Activated T-helper 2 cell treated with anti-CD3 and anti-CD28 coated beads, Interferon-gamma antibody, Interleukin-2, Interleukin-4, amounts not matched to agents 10 μg/mL and 5 μg/mL and 100 μg/mL, durations not matched to agents 14 hours and 24 hours and 36 hours (primary cell): ENCODE measurements at regions not wholly inside any gene's neighbourhood (a gene's known extent, or its start where the extent isn't known, plus 50 kb on each side); places are given as distances from the start of the nearest gene placed in this dataset.

Experiments used
- DNase-seq: peaks from one replicate; pipeline ENCODE4 v3.0.0; 2021; ENCODE audit warnings: low spot score
- H3K27ac Mint-ChIP-seq: one replicate; pipeline ENCODE4 v1.8.0; 2021; ENCODE audit warnings: mixed read lengths
- H3K27me3 Mint-ChIP-seq: one replicate; pipeline ENCODE4 v1.8.0; 2021; ENCODE audit warnings: low read depth, mixed read lengths
- H3K36me3 Mint-ChIP-seq: one replicate; pipeline ENCODE4 v1.8.0; 2021; ENCODE audit warnings: low read depth, mixed read lengths
- H3K4me1 Mint-ChIP-seq: one replicate; pipeline ENCODE4 v1.8.0; 2021; ENCODE audit warnings: low read depth, mixed read lengths
- H3K4me3 Mint-ChIP-seq: one replicate; pipeline ENCODE4 v1.8.0; 2021; ENCODE audit warnings: low read depth, mild to moderate bottlenecking, moderate library complexity, mixed read lengths
- H3K9me3 Mint-ChIP-seq: one replicate; pipeline ENCODE4 v1.8.0; 2021; ENCODE audit warnings: mixed read lengths
- intact Hi-C: fragments of 100-400 bp; cut with micrococcal nuclease; formaldehyde crosslinking; loops from one replicate; pipeline ENCODE4 v1.15.1; 2023

DNA sequence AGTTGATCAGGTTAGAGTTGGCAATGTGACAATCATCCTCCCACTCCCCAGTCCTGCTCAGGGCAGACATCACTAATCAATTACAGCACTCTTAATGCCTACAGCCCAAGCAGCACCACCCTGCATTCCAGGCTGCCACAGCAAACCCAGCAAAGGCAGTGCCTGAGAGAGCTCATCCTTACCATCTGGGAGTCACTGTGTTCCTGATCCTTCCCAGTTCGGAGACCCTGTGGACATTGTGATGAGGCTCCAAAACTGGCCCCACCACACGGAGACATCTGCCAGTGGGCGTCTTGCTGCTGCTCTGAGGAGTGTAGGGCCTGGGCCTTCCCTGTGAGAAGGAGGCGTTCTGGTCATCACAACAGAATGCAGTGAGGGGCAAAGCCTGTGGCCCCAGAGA is 216.5 kb upstream of the CST7 start:
- Mint-ChIP-seq H3K4me1 (no peaks in the 10 kb centered on the region), H3K9me3 (no peaks in the 10 kb centered on the region), H3K27ac (no peak overlapping the region), H3K27me3 (no peaks in the 10 kb centered on the region), H3K36me3 (no peaks in the 10 kb centered on the region), H3K4me3 (no peak overlapping the region)
- DNase-seq, result no peak
- intact Hi-C loops, result no loop called here

DNA sequence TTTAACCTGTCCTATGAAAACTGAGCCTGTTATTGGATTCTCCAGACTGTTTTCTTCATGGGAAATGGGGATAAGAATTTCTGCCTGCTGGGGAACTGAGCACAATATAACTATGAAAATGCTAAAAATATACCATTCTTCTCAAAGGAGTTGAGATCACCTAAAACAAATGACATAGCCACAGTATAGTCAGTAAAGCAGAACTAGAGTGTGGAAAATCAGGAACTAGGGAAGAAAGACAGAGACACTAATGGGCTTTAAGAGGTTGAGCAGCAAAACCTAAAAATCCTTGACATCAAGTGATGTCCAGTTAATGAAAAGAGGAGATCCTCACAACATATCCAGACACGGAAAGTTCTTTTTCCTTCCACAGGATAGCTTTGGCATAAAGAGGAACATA is 215.7 kb upstream of the CST7 start:
- Mint-ChIP-seq H3K36me3 (no peaks in the 10 kb centered on the region), H3K9me3 (no peaks in the 10 kb centered on the region), H3K27me3 (no peaks in the 10 kb centered on the region), H3K4me3 (no peak overlapping the region), H3K27ac (no peak overlapping the region), H3K4me1 (no peaks in the 10 kb centered on the region)
- intact Hi-C loops, result no loop called here
- no peak for DNase-seq

DNA sequence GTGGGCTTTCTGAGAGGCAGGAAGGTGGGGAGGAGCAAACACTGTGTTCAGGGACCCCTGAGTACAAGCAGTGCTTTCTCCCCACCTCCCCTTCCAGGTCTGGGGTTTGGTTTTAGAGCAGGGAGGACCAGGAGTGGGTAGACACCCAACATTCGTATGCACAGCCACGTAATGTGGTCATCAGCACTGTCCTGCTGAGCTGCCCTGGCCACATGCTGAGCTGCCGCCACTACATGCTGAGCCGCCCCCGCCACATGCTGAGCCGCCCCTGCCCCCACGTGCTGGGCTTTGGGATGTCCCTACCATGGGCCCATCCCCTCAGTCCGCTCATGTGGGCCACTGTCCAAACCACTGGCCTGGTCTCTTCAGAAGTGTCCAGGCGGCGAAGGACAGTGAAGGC is 214.9 kb upstream of the CST7 start:
- intact Hi-C loops, result no loop called here
- H3K27ac Mint-ChIP-seq, result no peak overlapping the region

DNA sequence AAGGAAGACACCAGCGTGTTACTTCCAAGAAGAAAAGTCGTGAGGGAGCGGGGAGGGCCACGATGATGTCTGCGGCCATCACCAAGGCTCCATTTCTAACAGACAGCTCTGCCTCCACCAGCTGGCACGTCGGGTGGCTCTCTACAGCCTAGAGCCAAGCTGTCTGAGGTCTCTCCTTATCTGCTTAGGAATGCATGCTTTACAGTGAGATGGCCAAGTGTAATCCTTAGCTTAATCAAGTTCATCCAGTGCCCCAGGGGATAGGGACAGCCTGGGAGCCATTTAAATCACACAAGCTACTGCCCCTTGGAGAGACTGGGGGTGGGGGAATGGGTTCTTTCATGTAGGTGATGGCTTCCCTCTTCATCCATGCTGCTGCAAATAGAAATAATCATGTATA is 213.8 kb upstream of the CST7 start:
- Mint-ChIP-seq H3K27ac (no peak overlapping the region), H3K36me3 (no peaks in the 10 kb centered on the region), H3K4me1 (peaks cover 14% of the 10 kb centered on the region), H3K4me3 (no peak overlapping the region), H3K27me3 (no peaks in the 10 kb centered on the region), H3K9me3 (no peaks in the 10 kb centered on the region)
- no peak for DNase-seq
- intact Hi-C loops, result no loop called here

More for the DNA sequence above, 214.9 kb upstream of the CST7 start:
- Mint-ChIP-seq H3K4me3 (no peak overlapping the region), H3K27me3 (no peaks in the 10 kb centered on the region), H3K4me1 (peaks cover 5% of the 10 kb centered on the region), H3K36me3 (no peaks in the 10 kb centered on the region), H3K9me3 (no peaks in the 10 kb centered on the region)
- DNase-seq, result no peak

DNA sequence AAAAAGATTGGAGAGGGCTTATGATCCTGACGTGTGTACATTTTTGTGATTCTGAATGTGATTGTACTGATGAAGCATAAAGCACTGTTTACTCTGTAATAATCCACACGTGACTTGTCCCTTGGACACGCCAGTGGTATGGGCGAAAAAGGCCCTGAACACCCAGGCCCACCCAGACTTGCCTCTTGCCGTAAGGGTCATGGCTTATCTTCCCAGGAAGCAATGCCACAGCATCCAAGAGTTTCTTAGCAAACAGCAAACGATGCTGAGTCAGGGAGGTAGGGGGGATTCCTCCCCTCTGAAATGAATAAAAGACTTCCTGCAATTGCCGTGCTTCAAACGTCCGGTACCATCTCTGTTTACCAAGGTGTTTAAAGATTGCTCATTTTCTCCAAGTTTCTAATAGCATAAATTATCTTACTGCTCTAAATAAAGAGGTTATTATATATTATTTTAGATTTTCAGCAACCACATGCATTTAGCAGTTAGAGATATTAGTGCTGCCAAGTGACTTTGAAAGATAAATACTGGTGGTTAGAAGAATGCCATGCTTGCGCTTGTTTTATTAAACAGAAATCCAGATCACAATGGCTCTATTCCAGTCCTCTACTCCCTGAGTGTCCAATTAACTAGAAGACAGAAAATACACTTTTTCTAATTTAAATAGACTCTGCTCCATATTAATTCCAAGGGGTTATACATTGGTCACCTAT is 212.8 kb upstream of the CST7 start:
- DNase-seq, result no peak
- no peaks in the 10 kb centered on the region for H3K9me3 Mint-ChIP-seq

DNA sequence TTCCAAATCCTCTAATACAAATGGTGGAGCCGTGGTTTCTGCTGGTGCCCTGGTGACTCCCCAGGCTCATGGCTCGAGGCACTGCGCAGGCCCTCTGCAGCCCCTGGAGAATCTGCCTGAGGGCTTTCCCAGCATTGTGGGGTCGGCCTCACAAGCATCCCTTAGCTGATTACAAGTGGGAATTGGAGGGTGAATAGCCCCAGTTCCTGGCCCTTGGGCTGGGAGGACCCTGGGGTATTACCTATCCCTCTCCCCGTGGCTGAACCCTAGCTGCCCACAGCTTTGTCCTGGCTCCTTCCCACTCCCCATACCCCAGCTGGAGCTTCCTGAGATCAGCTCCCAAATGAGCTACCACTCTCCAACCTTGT is 212.2 kb upstream of the CST7 start:
- H3K4me3 Mint-ChIP-seq, result no peak overlapping the region
- DNase-seq, result no peak
- intact Hi-C loops, result no loop called here
- H3K4me1 Mint-ChIP-seq, result peaks cover 20% of the 10 kb centered on the region
- H3K27me3 Mint-ChIP-seq, result no peaks in the 10 kb centered on the region
- H3K36me3 Mint-ChIP-seq, result no peaks in the 10 kb centered on the region
- no peaks in the 10 kb centered on the region for H3K9me3 Mint-ChIP-seq
- no peak overlapping the region for H3K27ac Mint-ChIP-seq

More for the DNA sequence above, 212.8 kb upstream of the CST7 start:
- H3K4me3 Mint-ChIP-seq, result no peak overlapping the region
- H3K36me3 Mint-ChIP-seq, result no peaks in the 10 kb centered on the region
- H3K27me3 Mint-ChIP-seq, result no peaks in the 10 kb centered on the region
- H3K4me1 Mint-ChIP-seq, result peaks cover 20% of the 10 kb centered on the region
- intact Hi-C loops, result no loop called here
- no peak overlapping the region for H3K27ac Mint-ChIP-seq

DNA sequence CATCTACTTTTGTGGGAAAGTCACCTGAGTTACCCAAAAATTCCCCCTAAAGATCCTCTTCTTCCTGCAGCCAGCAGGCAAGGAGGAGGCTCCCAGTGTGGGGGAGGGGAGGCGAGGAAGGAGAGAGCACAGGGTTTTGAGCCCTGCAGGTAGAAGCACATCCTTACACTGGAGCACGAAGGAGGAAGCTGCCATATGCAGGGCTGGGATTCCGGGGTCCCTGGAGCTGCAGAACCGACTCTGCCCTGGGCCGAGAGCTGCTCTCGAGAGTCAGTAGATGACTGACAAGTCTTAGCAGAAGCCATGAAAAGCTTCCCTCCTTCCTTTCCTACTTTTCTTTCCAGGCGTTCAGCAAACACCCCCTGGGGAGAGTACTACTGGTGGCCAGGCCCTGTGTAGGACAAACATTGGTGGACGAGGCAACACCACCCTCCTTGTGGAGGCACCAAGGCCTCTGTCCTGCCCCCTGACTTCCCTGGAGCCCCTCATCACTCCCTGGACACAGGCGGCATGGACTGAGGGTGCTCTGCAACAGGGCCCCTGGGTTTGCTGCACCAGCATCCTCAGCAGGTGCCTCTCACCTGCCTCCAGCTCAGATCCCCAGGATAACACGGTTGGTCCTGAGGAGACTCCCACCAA is 211.7 kb upstream of the CST7 start:
- H3K36me3 Mint-ChIP-seq, result no peaks in the 10 kb centered on the region
- intact Hi-C loops, result no loop called here
- no peak overlapping the region for H3K27ac Mint-ChIP-seq
- H3K27me3 Mint-ChIP-seq, result no peaks in the 10 kb centered on the region
- no peak for DNase-seq
- H3K4me1 Mint-ChIP-seq, result peaks cover 20% of the 10 kb centered on the region
- no peaks in the 10 kb centered on the region for H3K9me3 Mint-ChIP-seq
- H3K4me3 Mint-ChIP-seq, result no peak overlapping the region

DNA sequence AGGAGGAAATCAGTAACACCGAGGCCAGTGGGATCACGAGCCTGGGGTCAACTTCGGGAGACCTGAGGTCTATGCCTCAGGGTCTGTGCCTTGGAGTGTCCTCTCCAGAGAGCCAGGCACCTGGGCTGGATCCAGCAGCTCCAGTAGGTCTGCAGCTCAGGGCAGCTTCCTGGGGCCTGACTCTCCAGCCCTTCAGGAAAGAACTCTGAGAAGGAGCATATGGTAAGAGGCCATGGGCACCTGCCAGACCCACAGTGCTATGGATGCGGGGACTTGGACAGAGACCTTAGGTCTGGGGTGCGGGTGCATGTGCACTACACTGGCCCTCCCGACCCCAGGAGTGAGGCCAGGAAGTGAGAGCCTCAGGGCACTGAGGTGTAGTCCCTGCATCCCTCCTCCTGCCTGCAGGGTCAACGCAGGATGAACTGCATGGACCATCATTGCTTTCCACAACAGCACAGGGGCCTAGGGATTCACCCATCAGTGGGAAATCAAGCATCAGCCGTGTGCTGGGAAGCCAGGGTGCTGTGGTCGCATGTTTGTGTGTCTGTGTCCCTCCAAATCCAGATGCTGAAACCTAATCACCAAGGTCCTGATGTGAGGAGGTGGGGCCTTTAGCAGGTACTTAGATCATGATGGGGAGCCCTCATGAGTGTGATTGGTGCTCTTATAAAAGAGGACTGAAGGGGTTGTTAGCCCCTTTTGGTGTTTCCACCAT is 210.9 kb upstream of the CST7 start:
- intact Hi-C loops, result no loop called here
- DNase-seq, result no peak
- H3K27ac Mint-ChIP-seq, result no peak overlapping the region
- H3K27me3 Mint-ChIP-seq, result no peaks in the 10 kb centered on the region
- no peaks in the 10 kb centered on the region for H3K9me3 Mint-ChIP-seq
- H3K4me3 Mint-ChIP-seq, result no peak overlapping the region
- peaks cover 20% of the 10 kb centered on the region for H3K4me1 Mint-ChIP-seq
- H3K36me3 Mint-ChIP-seq, result no peaks in the 10 kb centered on the region

DNA sequence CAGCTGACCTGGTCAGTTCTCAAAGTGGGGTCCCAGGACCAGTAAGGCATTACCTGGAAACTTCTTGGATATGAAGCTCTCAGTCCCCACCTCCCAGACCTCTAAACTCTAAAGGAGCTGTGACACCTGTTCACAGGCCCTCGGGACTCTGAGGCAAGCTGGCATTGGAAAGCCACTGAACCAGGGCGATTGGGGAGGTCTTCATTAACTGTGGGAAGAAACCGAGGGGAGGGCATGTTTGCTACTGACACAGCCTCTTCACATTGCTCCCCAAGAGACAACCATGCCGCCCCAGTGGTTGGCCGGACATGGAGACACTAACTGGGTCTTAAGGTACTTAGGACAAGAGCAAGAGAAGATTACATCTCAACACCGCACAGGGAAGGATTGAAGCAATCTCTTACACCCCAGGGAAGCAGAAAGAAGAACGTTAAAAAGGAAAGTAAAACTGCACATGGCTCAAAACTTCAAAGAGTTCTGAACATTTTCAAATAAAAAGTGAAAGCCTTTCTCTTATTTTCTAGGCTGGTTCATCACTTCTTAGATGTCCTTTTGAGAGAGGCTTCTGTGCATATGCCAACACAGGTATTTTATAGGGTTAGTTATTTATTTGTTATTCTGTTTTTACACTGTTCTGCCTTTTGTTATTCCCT is 210.0 kb upstream of the CST7 start:
- intact Hi-C loops, result no loop called here
- DNase-seq, result no peak
- Mint-ChIP-seq H3K9me3 (no peaks in the 10 kb centered on the region), H3K4me3 (peak overlapping the region; percentile 68), H3K36me3 (no peaks in the 10 kb centered on the region), H3K4me1 (peaks cover 20% of the 10 kb centered on the region), H3K27me3 (no peaks in the 10 kb centered on the region), H3K27ac (peak overlapping the region; percentile 78)

DNA sequence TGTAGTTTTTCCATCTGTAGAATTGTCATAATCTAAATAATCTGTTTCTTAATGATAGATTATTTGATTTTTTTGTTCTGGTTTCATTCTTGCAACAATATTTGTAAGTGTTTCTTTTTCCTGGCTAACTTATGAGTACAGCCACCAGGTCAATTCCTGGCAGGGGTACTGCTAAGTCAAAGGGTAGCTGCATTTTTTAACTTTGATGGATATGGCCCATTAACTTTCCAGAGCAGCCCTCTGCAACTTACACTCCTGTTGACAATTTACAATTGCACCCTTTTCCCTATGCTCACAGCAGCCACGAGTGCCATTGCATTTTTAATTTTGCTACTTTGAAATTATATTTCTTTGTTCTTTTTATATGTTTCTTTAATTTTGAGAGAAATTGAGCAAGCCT is 209.3 kb upstream of the CST7 start:
- H3K9me3 Mint-ChIP-seq, result no peaks in the 10 kb centered on the region
- DNase-seq, result no peak
- intact Hi-C loops, result no loop called here
- no peak overlapping the region for H3K4me3 Mint-ChIP-seq
- no peaks in the 10 kb centered on the region for H3K27me3 Mint-ChIP-seq
- H3K27ac Mint-ChIP-seq, result peak overlapping the region; percentile 78
- H3K4me1 Mint-ChIP-seq, result peaks cover 20% of the 10 kb centered on the region
- H3K36me3 Mint-ChIP-seq, result no peaks in the 10 kb centered on the region

DNA sequence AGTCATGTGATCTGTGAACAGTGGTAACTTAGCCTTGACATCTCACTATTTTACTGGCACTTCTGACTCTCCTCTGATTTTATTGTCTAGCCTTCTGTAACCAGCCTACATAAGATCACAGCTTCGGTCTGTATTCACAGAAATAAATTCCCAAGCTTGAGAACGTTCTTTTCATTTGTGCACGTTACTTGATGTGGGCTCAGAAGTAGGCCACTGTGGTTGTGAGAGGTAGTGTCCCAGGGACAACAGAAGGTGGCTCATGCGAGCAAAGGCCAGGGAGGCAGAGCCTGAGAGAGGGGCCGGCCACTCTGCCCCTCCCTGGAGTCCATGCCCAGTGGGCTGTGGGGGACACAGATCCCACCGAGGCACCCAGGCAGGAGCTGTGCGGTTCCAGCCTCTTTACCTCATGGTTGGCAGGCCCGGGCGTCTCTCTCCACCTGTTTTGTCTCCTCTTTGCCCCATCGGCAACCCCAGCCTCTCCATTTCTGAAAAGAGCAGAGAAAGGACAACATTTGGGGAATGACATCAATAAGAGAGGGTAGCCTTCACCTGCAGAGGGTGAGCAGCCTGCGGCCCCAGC is 207.5 kb upstream of the CST7 start:
- no peaks in the 10 kb centered on the region for H3K36me3 Mint-ChIP-seq
- H3K27me3 Mint-ChIP-seq, result no peaks in the 10 kb centered on the region
- no peaks in the 10 kb centered on the region for H3K9me3 Mint-ChIP-seq
- peaks cover 20% of the 10 kb centered on the region for H3K4me1 Mint-ChIP-seq
- no peak overlapping the region for H3K4me3 Mint-ChIP-seq
- intact Hi-C loops, result no loop called here
- H3K27ac Mint-ChIP-seq, result no peak overlapping the region
- no peak for DNase-seq

DNA sequence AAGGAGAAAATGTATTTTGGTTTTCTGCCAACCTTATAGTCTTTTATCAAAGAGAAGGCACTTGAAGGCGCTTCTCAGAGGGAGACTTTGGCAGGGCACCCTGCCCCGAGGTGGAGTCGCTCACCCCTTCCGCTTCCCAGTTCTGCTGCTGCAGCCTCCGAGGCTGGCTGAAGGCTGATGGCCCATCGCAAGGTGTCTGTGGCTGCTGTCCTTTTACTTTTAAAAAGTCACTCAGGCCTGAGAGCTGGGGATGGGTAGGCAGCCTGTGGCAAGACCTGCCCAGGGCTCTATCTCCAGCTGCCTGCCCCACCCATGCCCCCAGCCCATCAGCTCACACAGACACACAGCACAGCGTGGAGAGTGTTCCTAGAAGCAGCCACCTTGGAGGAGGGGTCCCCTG is 206.6 kb upstream of the CST7 start:
- Mint-ChIP-seq H3K27me3 (no peaks in the 10 kb centered on the region), H3K9me3 (no peaks in the 10 kb centered on the region), H3K36me3 (no peaks in the 10 kb centered on the region), H3K27ac (no peak overlapping the region), H3K4me3 (no peak overlapping the region), H3K4me1 (peaks cover 21% of the 10 kb centered on the region)
- no peak for DNase-seq
- intact Hi-C loops, result no loop called here

DNA sequence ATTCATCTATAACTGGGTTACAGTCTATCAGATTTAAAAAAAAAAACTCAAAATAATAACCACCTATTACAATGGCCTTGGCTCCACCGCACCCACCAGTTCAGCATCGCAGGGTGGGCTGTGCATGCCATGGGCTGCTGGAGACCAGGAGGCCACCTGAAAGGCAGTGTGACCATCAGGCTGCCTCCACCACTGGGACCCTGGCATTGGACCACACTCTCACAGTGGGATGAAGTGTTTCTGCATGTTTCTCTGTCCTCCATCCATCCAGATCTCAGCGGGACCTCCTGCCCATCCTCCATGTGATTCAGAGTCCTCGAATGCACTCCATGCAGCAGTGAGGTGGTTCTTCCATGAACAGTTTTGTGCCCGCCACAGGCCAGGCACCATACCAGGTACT is 206.1 kb upstream of the CST7 start:
- intact Hi-C loops, result no loop called here
- H3K4me3 Mint-ChIP-seq, result no peak overlapping the region
- no peaks in the 10 kb centered on the region for H3K27me3 Mint-ChIP-seq
- no peak overlapping the region for H3K27ac Mint-ChIP-seq
- H3K4me1 Mint-ChIP-seq, result peaks cover 26% of the 10 kb centered on the region
- H3K9me3 Mint-ChIP-seq, result no peaks in the 10 kb centered on the region
- DNase-seq, result no peak
- H3K36me3 Mint-ChIP-seq, result no peaks in the 10 kb centered on the region
